T-helper 2 cell treated with Interferon-gamma antibody and Interleukin-4, amounts not matched to agents 100 ng/mL and 5 ng/mL, for 36 hours (primary cell): ENCODE measurements at regions not wholly inside any gene's neighbourhood (a gene's known extent, or its start where the extent isn't known, plus 50 kb on each side); places are given as distances from the start of the nearest gene placed in this dataset.
"Not testable (repeated sequence)": the region's sequence is repeated elsewhere in the genome, so short reads cannot be mapped to it uniquely, and the experiment has no call there.

ENCODE experiments used
- intact Hi-C: fragments of 100-400 bp; cut with micrococcal nuclease; formaldehyde crosslinking; loops from one replicate; pipeline ENCODE4 v1.15.1; 2023

- intact Hi-C loops, result no loop called here
These were observed 56.8 kb upstream of the DCLK2 start for GRCh38 chr4:150021483-150021882.

- intact Hi-C loops, result no loop called here
These were observed 54.8 kb upstream of the DCLK2 start for GRCh38 chr4:150023489-150023888.

GRCh38 chr4:150026987-150027386 is 51.3 kb upstream of the DCLK2 start:
- intact Hi-C loops, result not testable (repeated sequence)
